Mammary epithelial cell (primary cell): ENCODE measurements at regions not wholly inside any gene's neighbourhood (a gene's known extent, or its start where the extent isn't known, plus 50 kb on each side); places are given as distances from the start of the nearest gene placed in this dataset.

Source experiments
- EZH2 ChIP-seq: IDR thresholded peaks from 2 replicates; pipeline ENCODE4 v1.6.1; 2012; ENCODE audit warnings: low read length, inconsistent platforms, borderline replicate concordance
- TF ChIP-seq, protein P1 (sequence below), 2 donors: IDR thresholded peaks in 1 of 2; conservative IDR thresholded peaks in 1 of 2; 2 replicates each; pipeline ENCODE4 v1.5.1; 2011 to 2012; ENCODE audit warnings: inconsistent platforms in 2 of 2, low read length in 2 of 2, mild to moderate bottlenecking in 2 of 2, control low read depth in 1 of 2, low read depth in 1 of 2; ENCODE audit not compliant: insufficient read depth in 1 of 2; ENCODE audit errors: extremely low read depth in 1 of 2

- TF ChIP-seq, protein P1, sequence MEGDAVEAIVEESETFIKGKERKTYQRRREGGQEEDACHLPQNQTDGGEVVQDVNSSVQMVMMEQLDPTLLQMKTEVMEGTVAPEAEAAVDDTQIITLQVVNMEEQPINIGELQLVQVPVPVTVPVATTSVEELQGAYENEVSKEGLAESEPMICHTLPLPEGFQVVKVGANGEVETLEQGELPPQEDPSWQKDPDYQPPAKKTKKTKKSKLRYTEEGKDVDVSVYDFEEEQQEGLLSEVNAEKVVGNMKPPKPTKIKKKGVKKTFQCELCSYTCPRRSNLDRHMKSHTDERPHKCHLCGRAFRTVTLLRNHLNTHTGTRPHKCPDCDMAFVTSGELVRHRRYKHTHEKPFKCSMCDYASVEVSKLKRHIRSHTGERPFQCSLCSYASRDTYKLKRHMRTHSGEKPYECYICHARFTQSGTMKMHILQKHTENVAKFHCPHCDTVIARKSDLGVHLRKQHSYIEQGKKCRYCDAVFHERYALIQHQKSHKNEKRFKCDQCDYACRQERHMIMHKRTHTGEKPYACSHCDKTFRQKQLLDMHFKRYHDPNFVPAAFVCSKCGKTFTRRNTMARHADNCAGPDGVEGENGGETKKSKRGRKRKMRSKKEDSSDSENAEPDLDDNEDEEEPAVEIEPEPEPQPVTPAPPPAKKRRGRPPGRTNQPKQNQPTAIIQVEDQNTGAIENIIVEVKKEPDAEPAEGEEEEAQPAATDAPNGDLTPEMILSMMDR (conservative IDR thresholded peaks at IDR 0.05 in 1 of 2, IDR thresholded peaks at IDR 0.05 in 1 of 2; ENCODE audit: extremely low read depth in 1 of 2, insufficient read depth in 1 of 2, low read depth in 1 of 2, low read length in 2 of 2) = no peak
- TF ChIP-seq EZH2 = no peak
Measured at GRCh38 chr6:95469511-95469910, 107.8 kb upstream of the MANEA start.
